ENCODE measurements at regions not wholly inside any gene's neighbourhood (a gene's known extent, or its start where the extent isn't known, plus 50 kb on each side); places are given as distances from the start of the nearest gene placed in this dataset.

DNA sequence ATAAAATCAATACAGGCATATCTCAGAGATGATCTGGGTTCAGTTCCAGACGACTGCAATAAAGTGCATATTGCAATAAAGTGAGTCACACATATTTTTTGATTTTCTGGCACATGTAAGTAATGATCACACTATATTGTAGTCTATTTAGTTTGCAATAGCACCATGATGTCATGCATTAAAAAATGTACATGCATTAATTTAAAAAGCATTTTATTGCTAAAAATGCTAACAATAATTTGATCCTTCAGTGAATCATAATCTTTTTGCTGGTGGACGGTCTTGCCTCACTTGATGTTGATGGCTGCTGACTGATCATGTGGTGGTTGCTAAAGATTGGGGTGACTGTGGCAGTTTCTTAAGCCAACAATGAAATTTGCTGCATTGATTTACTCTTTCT, 511.1 kb downstream of the OTOL1 start:
- Histone ChIP-seq H3K36me3 (no peaks in the 10 kb centered on the region), H3K4me3 (no peak overlapping the region), H3K9me3 (ENCODE audit: low read depth) (no peaks in the 10 kb centered on the region), H2AFZ (replicated peaks) (no peak overlapping the region), H3K4me2 (no peak overlapping the region), H3K9ac (no peak overlapping the region), H3K27me3 (no peaks in the 10 kb centered on the region), H4K20me1 (ENCODE audit: low read depth) (no peaks in the 10 kb centered on the region), H3K79me2 (ENCODE audit: low read depth) (no peaks in the 10 kb centered on the region), H3K27ac (no peak overlapping the region), H3F3A (ENCODE audit: low read depth) (no peaks in the 10 kb centered on the region), H3K4me1 (no peaks in the 10 kb centered on the region)
- Mint-ChIP-seq H3K9me3 (no peaks in the 10 kb centered on the region), H3K4me3 (no peak overlapping the region), H3K27me3 (ENCODE audit: insufficient read depth, low read depth) (no peaks in the 10 kb centered on the region), H3K36me3 (no peaks in the 10 kb centered on the region), H3K4me1 (no peaks in the 10 kb centered on the region), H3K27ac (no peak overlapping the region)
- no peak for DNase-seq (ENCODE audit: low spot score)
- TF ChIP-seq EZH2phosphoT487 (IDR thresholded peaks at IDR 0.05) (no peak), EZH2 (IDR thresholded peaks at IDR 0.05) (no peak)
- TF ChIP-seq, protein P1, sequence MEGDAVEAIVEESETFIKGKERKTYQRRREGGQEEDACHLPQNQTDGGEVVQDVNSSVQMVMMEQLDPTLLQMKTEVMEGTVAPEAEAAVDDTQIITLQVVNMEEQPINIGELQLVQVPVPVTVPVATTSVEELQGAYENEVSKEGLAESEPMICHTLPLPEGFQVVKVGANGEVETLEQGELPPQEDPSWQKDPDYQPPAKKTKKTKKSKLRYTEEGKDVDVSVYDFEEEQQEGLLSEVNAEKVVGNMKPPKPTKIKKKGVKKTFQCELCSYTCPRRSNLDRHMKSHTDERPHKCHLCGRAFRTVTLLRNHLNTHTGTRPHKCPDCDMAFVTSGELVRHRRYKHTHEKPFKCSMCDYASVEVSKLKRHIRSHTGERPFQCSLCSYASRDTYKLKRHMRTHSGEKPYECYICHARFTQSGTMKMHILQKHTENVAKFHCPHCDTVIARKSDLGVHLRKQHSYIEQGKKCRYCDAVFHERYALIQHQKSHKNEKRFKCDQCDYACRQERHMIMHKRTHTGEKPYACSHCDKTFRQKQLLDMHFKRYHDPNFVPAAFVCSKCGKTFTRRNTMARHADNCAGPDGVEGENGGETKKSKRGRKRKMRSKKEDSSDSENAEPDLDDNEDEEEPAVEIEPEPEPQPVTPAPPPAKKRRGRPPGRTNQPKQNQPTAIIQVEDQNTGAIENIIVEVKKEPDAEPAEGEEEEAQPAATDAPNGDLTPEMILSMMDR (IDR thresholded peaks at IDR 0.05): no peak

DNA sequence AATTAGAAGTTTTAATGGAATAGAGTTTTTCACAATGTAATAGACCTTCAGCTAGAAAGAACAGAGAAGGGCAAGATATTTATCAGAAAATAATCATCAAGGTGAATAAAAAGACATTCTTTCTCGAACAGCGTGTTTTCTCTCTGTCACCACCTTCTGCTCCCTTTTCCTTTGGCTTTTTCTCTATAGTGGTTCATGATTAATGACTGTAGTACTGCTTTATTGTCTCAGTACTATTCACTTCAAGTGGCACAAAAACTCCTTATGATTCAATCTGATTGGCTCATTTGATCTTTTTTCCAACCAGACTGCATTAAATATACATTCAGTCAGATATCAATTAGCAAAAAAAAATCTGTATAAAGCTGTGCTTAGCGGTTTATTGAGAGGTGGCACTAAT, 516.0 kb downstream of the OTOL1 start:
- Histone ChIP-seq H2AFZ (replicated peaks) (no peak overlapping the region), H4K20me1 (ENCODE audit: low read depth) (no peaks in the 10 kb centered on the region), H3K4me1 (peaks cover 18% of the 10 kb centered on the region), H3K27me3 (no peaks in the 10 kb centered on the region), H3K79me2 (ENCODE audit: low read depth) (no peaks in the 10 kb centered on the region), H3K36me3 (no peaks in the 10 kb centered on the region), H3K9me3 (ENCODE audit: low read depth) (no peaks in the 10 kb centered on the region), H3F3A (ENCODE audit: low read depth) (no peaks in the 10 kb centered on the region), H3K27ac (no peak overlapping the region), H3K4me3 (no peak overlapping the region), H3K4me2 (no peak overlapping the region), H3K9ac (no peak overlapping the region)
- H3K4me3 Mint-ChIP-seq: no peak overlapping the region
- no peaks in the 10 kb centered on the region for H3K27me3 Mint-ChIP-seq (ENCODE audit: insufficient read depth, low read depth)
- no peak for DNase-seq (ENCODE audit: low spot score)
- no peak for TF ChIP-seq EZH2 (IDR thresholded peaks at IDR 0.05)
- no peak overlapping the region for H3K27ac Mint-ChIP-seq
- H3K4me1 Mint-ChIP-seq: no peaks in the 10 kb centered on the region
- H3K9me3 Mint-ChIP-seq: no peaks in the 10 kb centered on the region
- H3K36me3 Mint-ChIP-seq: no peaks in the 10 kb centered on the region

DNA sequence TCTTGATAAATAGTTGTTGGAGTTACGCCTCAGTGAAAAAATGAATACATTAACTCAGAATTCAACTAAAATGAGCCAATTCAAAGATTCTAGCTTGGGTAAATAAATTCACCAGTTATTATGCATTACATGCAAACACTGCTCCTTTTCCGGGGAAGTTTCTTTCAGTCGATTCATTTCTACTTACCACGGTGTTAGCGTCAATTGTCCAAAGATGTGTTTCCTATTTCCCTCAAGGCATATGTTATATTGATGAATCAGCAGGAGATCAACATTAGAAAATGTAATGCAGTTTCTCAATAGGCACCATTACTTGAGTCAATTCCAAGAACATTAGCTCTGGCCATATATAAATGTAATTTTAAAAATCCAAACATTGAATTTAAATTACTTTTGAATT, 517.7 kb downstream of the OTOL1 start:
- TF ChIP-seq EZH2phosphoT487 (IDR thresholded peaks at IDR 0.05) (no peak), EZH2 (IDR thresholded peaks at IDR 0.05) (no peak)
- TF ChIP-seq, protein P1 (IDR thresholded peaks at IDR 0.05): no peak
- Mint-ChIP-seq H3K4me3 (no peak overlapping the region), H3K27me3 (ENCODE audit: insufficient read depth, low read depth) (no peaks in the 10 kb centered on the region), H3K36me3 (no peaks in the 10 kb centered on the region), H3K4me1 (no peaks in the 10 kb centered on the region), H3K9me3 (no peaks in the 10 kb centered on the region), H3K27ac (no peak overlapping the region)
- DNase-seq (ENCODE audit: low spot score): no peak
- Histone ChIP-seq H3K27me3 (no peaks in the 10 kb centered on the region), H4K20me1 (ENCODE audit: low read depth) (no peaks in the 10 kb centered on the region), H3K36me3 (no peaks in the 10 kb centered on the region), H3K4me3 (no peak overlapping the region), H2AFZ (replicated peaks) (no peak overlapping the region), H3K4me2 (no peak overlapping the region), H3K4me1 (peaks cover 32% of the 10 kb centered on the region), H3K9ac (no peak overlapping the region), H3F3A (ENCODE audit: low read depth) (peaks cover 3% of the 10 kb centered on the region), H3K79me2 (ENCODE audit: low read depth) (no peaks in the 10 kb centered on the region), H3K27ac (no peak overlapping the region), H3K9me3 (ENCODE audit: low read depth) (no peaks in the 10 kb centered on the region)

DNA sequence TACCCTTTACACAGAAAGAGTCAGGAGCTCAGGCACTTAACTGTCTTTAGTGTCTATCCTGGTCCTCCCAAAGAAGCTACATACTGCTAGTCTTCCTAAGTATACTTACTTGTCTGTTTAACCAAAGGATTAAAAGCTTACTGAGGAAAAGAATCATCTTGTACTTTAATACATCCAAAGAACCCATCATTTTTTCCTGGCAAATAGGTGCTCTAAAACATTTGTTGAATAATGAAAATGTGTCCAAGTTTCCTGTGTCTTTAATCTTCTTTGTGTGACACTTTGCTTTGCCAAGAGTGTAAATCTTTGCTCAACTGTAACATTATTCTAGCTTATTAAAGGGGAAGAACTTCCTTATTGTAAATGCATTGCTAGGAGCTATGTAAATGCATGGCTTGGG, 519.2 kb downstream of the OTOL1 start:
- no peak overlapping the region for H3K4me3 Mint-ChIP-seq
- H3K4me2 ChIP-seq: no peak overlapping the region
- no peaks in the 10 kb centered on the region for H3K79me2 ChIP-seq (ENCODE audit: low read depth)
- no peak overlapping the region for H3K4me3 ChIP-seq
- DNase-seq (ENCODE audit: low spot score): peak; percentile 4
- H3F3A ChIP-seq (ENCODE audit: low read depth): peaks cover 6% of the 10 kb centered on the region
- no peak overlapping the region for H3K27ac ChIP-seq
- H3K36me3 ChIP-seq: no peaks in the 10 kb centered on the region
- H3K27me3 Mint-ChIP-seq (ENCODE audit: insufficient read depth, low read depth): no peaks in the 10 kb centered on the region
- H3K4me1 ChIP-seq: peaks cover 37% of the 10 kb centered on the region
- H2AFZ ChIP-seq (replicated peaks): no peak overlapping the region
- H3K9me3 ChIP-seq (ENCODE audit: low read depth): no peaks in the 10 kb centered on the region
- H3K27ac Mint-ChIP-seq: no peak overlapping the region
- TF ChIP-seq EZH2phosphoT487 (IDR thresholded peaks at IDR 0.05) (no peak), EZH2 (IDR thresholded peaks at IDR 0.05) (no peak)
- TF ChIP-seq, protein P1 (IDR thresholded peaks at IDR 0.05): no peak
- H3K27me3 ChIP-seq: no peaks in the 10 kb centered on the region
- no peaks in the 10 kb centered on the region for H3K9me3 Mint-ChIP-seq
- H3K36me3 Mint-ChIP-seq: no peaks in the 10 kb centered on the region
- no peak overlapping the region for H3K9ac ChIP-seq
- no peaks in the 10 kb centered on the region for H4K20me1 ChIP-seq (ENCODE audit: low read depth)
- H3K4me1 Mint-ChIP-seq: no peaks in the 10 kb centered on the region
